ENCODE measurements at regions not wholly inside any gene's neighbourhood (a gene's known extent, or its start where the extent isn't known, plus 50 kb on each side); places are given as distances from the start of the nearest gene placed in this dataset.
"Not testable (repeated sequence)": the region's sequence is repeated elsewhere in the genome, so short reads cannot be mapped to it uniquely, and the experiment has no call there.

GRCh38 chr10:111612273-111612672 is 535.4 kb downstream of the ADRA2A start:
- DNase-seq = no peak

- no peak for DNase-seq
These were observed 549.4 kb downstream of the GPAM start for GRCh38 chr10:111634191-111634590.

DNA sequence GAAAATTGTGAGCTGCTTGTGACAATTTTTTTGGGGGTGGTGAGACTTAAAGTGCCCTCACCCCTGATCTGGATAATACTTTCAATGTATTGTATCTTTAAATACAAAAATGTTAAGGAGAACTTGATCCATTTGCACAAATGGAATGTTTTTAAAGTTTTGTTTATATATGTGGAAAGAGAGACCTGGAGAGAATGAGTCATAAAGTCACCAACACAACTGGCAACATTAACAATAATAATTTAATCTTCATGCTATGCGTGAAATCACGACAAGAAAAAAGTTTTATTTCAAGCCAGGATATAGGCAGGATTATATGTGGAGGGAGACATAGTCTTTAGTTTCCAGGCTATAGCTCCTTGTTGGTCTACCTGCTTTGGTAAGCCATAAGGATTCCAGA is 537.5 kb downstream of the GPAM start:
- DNase-seq = peak; percentile 16

GRCh38 chr10:111648046-111648445 is 535.5 kb downstream of the GPAM start:
- DNase-seq = peak; percentile 95

DNA sequence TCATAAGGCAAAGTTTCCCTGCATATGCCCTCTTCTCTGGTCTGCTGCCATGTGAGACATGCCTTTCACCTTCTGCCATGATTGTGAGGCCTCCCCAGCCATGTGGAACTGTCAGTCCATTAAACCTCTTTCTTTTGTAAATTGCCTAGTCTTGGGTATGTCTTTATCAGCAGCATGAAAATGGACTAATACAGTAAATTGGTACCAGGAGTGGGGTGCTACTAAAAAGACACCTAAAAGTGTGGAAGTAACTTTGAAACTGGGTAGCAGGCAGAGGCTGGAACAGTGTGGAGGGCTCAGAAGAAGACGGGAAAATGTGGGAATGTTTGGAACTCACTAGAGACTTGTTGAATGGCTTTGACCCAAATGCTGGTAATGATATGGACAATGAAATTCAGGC is 534.5 kb downstream of the GPAM start:
- not testable (repeated sequence) for DNase-seq

GRCh38 chr10:111650088-111650487 is 533.5 kb downstream of the GPAM start:
- DNase-seq = no peak

DNA sequence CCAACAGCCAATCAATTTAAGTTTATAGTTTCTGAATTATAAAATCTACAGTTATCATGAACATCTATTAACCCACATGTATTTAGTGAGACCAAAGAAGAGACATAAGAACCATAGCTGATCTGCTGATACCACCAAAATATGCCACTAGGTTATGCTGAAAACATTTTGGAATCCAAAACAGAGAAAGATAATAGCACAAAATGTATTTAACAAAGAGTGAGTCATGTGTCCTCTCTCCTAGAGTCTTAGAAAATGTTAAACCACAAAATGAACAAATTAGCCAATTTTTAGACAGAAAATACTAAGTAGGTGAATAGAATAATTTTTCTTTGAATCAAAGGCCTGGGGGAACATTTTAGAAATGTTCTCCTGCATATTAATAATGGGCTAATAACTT is 527.5 kb downstream of the GPAM start:
- DNase-seq = peak; percentile 32

- peak; percentile 30 for DNase-seq
These were observed 505.8 kb downstream of the GPAM start for GRCh38 chr10:111677759-111678158.

DNA sequence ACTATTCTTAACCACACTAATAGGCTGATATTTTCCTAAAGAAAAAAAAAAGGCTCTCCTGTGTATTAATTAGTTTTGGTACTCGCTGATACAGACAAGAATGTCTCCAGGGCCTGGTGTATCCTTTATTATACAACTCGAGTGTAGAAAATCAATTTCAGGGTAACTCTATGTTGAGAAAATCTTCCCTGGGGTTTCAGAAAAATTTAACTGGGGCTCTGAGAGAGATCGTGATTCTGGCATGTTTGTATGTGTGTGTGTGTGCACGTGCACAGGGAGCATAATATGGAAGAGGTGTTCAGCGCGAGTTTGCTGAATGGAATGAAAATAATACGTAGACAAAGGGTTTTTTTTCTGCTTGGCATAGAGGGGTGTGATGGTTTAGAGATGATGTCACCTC is 496.8 kb downstream of the GPAM start:
- DNase-seq = no peak

- DNase-seq = peak; percentile 56
These were observed 484.9 kb downstream of the GPAM start for GRCh38 chr10:111698711-111699110.

GRCh38 chr10:111703986-111704385 is 479.6 kb downstream of the GPAM start:
- no peak for DNase-seq

- DNase-seq = peak; percentile 88
These were observed 478.5 kb downstream of the GPAM start for GRCh38 chr10:111705021-111705420.

DNA sequence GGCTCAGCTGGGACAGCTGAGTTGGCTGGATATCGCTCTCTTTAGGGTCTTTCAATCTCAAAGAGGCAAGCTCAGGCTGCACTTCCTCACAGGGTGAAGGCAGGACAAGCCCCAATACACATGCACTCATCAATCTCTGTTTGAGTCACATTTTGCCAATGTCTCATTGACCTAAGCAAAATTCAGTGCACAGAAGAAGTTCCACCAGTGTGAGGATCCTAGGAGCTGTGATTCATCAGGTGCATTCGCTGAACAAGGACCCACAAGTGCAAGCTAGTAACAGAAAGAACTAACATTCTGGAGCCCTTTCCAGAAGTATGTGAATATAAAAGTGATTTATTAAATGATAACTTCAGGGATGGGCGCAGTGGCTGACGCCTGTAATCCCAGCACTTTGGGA is 477.2 kb downstream of the GPAM start:
- DNase-seq = peak; percentile 53

- DNase-seq = peak; percentile 95
These were observed 476.5 kb downstream of the GPAM start for GRCh38 chr10:111707076-111707475.

GRCh38 chr10:111709603-111710002 is 474.0 kb downstream of the GPAM start:
- DNase-seq = peak; percentile 58

DNA sequence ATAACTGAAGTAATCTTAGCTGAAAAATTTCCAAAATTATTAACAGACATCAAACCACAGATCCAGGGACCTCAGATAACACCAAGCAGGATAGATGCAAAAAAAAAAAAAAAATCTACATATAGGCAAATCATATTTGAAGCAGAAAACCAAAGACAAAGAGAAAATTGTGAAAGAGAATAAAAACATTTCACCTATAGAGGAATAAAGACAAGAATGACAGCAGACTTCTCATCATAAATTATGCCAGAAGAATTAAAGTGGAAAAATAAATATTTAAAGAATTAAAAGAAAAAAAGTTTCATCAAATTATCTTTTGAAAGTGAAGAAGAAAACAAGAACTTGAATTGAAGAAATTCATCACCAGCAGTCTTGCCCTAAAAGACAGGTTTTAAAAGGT is 467.5 kb downstream of the GPAM start:
- no peak for DNase-seq

GRCh38 chr10:111724121-111724520 is 459.4 kb downstream of the GPAM start:
- no peak for DNase-seq

GRCh38 chr10:111725050-111725449 is 458.5 kb downstream of the GPAM start:
- DNase-seq = no peak

- no peak for DNase-seq
These were observed 451.3 kb downstream of the GPAM start for GRCh38 chr10:111732166-111732785.

GRCh38 chr10:111739125-111739873 is 444.3 kb downstream of the GPAM start:
- DNase-seq = no peak

DNA sequence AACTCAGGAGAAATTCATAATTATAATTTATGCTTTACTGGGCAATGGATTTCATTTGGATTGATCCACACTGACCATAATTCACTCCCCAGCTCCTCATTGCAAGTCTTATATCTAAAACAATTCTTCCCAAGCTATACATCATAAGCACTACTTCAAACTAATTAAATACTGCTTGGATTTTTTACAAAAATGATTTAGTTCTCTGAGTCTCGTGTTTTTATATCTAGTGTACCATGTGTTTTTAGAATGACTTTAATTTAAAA is 443.8 kb downstream of the GPAM start:
- no peak for DNase-seq

DNA sequence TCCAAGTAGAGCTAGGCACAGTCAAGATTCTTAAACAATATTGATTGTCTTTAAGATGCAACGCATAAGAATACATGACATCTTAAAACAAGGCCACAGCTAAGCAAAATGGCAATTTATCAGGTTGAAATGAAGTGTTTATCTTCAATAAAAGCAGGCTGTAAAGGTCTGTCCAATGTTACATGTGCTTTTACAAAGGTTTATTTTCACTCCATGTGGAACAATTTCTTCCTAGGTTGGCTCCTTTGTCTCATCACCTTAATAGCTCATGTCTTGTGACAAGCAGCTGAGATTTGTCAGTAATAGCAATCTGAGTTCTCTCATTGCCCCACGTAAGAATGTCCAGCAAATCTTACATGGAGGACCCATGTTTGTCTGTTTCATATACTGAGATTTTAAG is 437.6 kb downstream of the GPAM start:
- no peak for DNase-seq

- peak; percentile 81 for DNase-seq
These were observed 435.8 kb downstream of the GPAM start for GRCh38 chr10:111747751-111748150.

DNA sequence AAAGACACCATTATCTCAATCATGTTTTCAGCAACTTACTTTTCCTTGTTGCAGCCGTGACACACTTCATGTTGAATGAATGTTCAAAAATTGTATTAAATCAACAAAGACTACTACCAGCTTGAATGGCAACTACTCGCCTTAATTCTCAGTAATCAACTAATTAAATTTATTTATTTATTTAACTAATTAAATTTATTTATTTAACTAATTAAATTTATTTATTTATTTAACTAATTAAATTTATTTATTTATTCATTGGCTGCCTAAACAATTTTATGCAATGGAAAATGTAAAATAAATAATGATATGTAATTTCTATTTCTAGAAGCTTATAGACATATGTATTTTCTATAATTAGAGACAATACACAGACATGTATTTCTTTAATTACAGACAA is 435.4 kb downstream of the GPAM start:
- DNase-seq = no peak

Data from fibroblast of upper back skin (primary cell).